Islet precursor cell (in vitro differentiated cells): ENCODE measurements at regions not wholly inside any gene's neighbourhood (a gene's known extent, or its start where the extent isn't known, plus 50 kb on each side); places are given as distances from the start of the nearest gene placed in this dataset.
A peak's percentile ranks its signal among the peaks of the same experiment; 100 is the strongest.
"Not testable (repeated sequence)": the region's sequence is repeated elsewhere in the genome, so short reads cannot be mapped to it uniquely, and the experiment has no call there.

ENCODE experiments used
- DNase-seq: peaks from one replicate; pipeline ENCODE4 v3.0.0-alpha.2; 2018

DNA sequence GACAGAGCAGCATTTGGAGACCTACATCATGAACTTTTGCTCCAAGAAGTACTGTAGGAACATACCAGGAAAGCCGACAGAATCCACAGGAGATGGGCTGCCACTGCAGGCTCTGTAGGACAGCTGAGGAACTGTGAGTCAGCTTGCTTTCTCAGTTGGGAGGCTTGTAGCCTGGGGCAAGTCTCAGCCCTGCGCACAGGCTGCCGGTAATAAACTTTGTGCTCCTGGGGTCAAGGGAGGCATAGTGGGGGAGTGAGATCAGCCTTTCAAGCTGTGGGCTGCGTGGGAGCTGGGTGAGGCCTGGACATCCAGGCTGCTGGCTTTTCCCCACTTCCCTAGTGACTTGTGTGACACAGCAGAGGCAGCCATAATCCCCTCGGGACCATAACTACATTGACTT lies 718.0 kb upstream of the CDH10 start:
- peak; percentile 95 for DNase-seq

DNA sequence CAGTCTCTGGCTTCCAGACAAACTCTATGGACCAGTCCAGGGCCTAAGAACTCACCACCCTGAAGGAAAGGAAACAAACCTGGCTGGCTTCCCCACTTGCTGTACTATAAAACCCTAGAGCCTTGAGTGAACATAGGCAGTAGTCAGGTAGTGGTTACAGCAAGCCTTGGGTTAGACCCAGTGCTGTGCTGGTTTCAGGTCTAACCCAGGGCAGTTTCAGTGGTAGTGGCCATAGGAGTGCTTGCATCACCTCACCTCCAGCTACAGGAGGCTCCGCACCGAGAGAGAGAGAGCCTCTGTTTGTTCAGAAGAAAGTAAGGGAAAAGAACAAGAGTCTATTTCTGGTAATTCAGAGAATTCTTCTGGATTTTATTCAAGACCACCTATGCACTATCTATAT lies 714.1 kb upstream of the CDH10 start:
- no peak for DNase-seq

DNA sequence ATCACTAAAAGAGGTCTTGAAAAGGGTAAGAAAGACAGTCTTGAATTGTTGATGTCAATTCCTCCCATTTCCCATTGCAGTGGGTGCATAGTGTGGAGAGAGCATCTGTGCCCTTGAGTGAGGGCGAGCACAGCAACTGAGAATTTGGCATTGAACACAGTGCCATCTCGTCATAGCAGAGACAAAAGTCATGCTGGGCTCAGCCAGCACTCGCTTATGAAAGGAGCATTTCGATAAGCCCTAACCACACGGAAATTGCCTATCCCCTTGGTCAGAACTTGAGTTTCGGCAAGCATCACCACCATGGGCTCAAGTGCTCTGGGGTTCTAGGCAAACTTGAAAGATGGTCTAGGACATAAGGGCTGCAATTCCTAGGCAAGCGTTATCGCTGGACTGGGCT lies 712.8 kb upstream of the CDH10 start:
- no peak for DNase-seq

DNA sequence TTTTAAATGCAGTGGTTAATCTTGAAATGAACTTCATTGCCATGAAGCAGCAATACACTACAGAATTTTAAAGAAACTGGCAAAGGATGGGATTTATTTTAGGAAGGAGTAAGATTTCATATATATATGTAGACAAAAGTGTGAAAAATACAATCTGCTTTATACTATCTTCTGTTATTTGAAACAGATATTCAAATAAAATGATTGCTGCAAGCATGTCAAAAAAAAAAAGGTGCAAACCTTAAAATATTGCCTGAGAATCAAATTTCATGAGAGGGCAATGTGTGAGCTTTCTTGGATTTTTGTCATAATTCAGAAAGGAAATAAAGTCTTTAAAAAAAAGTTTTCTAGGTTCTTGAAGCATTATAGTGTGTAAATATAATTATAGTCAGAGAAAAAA lies 705.0 kb upstream of the CDH10 start:
- DNase-seq, result no peak

DNA sequence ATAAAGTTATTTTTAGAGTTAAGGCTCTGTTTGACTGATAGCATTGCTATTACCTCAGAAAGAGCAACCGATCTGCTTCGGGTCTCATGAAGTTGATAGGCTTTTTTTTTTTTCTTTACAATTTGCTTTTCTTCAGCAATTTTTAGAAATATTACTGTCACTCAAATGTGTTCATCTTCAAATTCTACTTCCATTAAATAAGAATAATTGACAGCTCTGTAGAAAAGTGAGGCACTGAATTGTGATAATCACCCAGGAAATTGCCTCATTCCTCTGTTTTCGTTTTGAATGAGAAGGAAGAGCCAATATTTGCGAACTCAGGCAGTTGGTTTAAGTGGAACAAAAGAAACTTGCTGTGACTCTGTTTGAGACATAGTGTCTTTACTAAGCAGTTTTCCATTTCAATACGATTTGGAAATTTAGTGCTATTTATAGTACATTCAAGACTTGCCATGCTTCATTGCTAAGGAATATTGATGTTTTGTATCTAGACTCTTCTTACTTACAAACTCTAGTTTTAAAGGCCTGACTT lies 700.5 kb upstream of the CDH10 start:
- no peak for DNase-seq

DNA sequence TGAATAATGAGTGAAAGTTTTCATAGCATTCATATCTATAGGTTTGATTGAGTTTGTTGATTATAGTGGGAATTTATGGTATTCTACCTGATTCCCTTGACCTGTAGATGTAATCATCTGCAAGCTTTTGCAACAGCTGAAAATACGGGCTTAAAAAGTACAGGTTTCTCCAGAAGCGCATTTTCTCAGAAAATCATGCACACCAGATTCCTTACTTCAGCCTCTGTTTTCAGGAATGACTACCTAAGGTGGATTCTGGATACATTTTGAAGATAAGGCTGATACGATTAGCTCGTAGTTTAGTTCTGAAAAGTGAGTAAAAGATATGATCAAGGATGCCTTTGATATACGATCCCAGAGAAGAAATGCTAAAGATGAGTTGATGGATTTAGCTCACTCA lies 694.8 kb upstream of the CDH10 start:
- DNase-seq, result no peak

DNA sequence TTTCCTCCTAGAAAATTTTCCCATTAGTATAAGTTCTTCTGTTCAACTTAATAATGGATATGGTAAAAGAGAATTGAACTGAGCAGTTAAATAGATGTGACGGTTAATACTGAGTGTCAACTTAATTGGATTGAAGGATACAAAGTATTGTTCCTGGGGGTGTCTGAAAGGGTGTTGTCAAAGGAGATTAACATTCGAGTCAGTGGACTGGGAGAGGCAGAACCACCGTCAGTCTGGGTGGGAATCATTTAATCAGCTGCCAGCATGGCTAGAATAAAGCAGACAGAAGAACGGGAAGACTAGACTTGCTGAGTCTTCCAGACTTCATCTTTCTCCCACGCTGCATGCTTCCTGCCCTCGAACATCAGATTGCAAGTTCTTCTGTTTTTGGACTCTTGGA lies 689.6 kb upstream of the CDH10 start:
- DNase-seq, result no peak

DNA sequence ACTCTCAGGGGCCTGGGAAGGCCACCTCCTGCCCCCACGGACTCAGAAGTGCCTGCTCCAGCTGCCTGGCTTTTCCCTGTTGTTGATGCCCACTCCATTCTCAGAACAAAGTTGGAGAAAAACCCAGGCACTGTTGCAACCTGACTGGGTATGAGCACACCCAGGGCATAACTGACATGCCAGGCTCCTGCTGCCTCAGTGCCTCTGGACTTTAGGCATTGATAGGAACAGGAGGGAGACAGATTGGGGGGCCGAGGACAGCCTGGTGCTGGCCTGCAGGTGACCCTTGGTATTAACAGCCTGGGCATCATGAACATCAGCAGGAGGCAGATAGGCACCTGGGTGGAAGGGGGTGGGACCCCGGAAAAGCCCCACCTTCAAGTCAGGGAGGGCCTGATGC lies 685.9 kb upstream of the CDH10 start:
- DNase-seq, result no peak

DNA sequence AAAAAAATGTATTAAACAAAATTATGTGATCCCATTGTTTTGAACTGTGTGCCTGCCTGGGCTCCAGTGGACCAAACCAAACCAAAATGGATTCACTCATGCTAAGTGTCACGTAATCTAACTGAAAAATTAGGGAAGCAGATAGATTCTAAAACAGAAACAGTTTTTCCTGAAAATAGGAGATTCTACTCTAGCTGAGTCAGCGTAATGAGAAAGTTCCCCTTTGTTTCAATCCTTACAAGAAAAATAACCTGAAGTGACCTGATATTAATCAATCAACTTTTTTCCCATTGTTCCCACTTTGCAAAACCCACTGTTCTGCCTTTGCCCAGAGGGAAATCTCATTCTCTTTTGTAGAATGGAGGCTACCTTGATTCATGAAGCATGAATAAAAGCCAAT lies 682.4 kb upstream of the CDH10 start:
- no peak for DNase-seq

DNA sequence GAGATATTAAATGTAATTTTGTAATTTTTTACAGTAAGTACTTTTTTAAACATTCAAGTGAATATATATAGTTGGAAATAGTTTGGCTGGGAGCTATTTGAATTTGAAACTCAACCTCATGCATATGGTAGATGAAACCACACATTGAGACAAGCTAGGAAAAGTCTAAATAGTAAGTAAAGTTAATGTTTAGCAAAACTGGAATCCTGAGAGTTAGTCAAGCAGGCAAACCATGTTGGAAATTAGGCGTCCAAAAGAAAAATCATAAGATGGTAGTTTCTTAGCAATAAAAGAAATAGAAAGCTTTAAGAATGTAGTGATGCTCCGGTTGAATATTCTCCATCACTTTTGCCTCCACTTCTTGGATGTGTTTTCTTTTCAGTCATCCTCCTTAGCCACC lies 657.1 kb upstream of the CDH10 start:
- no peak for DNase-seq

DNA sequence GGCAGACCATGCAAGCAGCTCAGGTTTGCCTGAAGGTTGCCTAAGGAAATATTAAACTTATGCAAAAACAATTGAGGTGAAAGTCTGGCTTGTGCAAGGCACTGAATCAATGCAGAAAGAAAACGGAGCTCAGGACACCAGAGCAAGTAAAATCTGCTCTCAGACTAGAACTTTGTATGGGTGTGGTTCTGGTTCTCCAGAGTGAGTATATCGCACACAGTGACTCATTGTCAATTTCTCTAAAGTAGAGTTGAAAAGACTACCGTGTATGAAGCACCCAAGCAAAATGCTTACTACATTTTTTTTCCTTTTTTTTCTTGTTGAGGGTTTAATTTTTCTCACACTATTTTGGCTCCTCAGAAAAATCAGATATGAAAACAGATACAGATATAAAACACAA lies 650.3 kb upstream of the CDH10 start:
- DNase-seq, result no peak

DNA sequence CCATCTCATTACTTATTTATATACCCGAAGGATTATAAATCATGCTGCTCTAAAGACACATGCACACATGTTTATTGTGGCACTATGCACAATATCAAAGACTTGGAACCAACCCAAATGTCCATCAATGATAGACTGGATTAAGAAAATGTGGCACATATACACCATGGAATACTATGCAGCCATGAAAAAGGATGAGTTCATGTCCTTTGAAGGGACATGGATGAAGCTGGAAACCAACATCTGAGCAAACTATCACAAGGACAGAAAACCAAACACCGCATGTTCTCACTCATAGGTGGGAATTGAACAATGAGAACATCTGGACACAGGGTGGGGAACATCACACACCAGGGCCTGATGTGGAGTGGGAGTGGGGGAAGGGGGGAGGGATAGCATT lies 645.0 kb upstream of the CDH10 start:
- not testable (repeated sequence) for DNase-seq

DNA sequence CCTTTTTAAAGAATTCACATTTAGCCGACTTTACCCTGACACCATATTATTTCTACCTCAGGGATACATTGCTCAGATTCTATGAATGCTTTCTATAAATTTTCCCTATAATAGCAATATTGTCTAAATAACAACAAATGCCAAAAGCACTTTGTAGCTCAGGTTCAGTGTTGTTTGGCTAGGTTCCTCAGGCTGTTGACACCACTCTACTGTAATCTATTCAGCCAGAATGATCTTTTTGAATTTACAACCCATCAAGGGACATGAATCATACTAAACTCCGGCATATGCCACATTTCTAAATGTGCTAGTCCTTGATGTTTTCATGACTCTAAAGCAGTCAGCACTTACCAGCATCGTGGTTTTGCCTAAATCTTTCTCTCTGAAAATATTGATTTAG lies 641.5 kb upstream of the CDH10 start:
- DNase-seq, result no peak

DNA sequence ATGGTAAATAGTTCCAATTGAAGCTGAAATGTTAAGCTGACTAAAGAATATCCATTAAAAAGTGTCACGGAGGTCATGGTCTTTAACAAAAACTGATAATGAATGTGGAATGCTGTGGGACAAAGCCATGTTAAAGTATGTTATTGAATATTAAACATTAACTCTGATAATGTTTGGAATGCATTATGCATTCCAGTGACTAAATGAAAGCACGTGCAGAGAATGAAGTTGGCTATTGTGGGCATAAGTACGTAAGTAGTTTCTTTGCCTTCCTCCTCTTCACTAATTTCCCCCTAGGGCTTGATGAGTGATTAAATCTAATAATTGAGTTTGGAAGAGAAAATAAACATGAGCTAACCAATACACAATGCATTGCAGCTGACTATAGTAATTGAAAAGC lies 640.4 kb upstream of the CDH10 start:
- no peak for DNase-seq

DNA sequence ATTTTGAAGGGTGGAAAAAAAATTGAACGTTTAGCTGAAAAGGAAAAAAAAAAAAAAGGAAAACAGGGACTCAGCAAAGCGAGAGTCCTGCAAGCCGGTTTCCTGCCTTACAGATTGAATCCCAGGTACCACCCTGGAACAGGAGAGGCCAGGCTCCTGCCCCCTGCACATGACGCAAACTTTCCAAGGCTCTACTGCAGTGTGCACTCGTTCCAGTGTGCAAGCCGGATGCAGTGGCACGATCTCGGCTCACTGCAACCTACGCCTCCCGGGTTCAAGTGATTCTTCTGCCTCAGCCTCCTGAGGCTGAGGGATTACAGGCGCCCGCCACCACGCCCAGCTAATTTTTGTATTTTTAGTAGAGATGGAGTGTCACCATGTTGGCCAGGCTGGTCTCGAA lies 618.7 kb upstream of the CDH10 start:
- not testable (repeated sequence) for DNase-seq

DNA sequence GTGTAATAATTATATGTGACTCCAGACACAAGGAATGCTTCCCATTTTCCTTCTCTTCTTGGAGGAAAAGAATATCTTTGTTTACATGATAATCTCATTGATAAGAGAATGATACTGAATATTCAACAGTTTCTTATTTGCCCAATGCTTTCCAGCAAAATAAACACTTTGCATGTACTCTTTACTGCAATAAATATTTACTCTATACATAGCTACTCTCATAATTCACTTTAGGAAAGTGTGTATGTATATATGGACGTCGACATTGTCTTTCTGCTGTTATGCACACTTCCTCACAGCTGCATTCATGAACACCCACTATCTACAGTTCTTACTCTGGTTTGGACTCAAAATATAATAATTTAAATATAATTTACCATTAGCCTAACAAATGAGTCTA lies 617.4 kb upstream of the CDH10 start:
- no peak for DNase-seq

DNA sequence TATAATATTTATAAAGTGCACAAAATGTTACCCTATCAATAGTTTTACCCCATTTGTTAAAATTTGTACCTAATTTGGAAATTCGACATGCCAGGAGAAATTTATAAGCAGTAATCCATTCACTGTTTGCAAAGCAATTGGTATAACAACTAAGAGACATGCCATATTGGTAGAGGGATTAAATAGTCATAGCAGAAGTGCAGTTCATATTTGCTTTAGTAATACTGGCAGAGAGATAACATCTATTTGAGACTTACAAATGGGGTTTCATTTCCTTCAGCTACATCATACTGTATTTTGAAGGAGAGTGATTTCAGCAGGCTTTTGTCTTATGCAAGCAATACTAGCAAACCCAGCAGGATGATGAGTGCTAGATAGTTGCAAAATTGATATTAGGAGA lies 610.4 kb upstream of the CDH10 start:
- no peak for DNase-seq

DNA sequence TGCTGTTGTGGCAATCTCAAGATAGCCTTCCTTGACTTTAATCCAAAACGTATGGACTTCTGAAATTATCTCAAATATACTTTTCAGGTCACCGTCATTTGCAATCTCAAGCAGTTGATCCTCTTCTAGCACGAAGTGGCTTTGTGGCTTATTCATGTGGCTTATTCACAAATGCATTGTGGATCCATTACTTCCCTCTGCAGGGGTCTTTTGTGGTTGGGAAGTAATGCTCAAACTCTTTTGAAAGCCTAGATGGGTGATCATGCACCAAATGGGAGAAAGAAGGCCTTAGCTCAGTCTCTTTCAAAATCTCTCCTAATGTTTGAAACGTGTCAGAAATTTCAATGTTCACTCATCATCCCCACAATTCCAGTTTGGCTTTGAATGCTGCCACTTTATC lies 597.2 kb upstream of the CDH10 start:
- no peak for DNase-seq

DNA sequence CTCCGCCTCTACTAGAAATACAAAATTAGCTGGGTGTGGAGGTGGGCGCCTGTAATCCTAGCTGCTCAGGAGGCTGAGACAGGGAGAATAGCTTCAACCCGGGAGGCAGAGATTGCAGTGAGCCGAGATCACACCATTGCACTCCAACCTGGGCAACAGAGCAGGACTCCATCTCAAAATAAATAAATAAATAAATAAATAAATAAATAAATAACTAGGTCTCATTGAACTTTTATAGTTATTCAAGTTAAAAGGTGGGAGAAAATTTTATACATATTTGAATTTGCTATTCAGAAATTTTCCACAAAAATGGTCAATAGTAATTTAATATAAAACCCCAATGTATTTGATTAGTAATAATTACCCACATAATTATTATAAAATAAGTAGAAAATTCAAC lies 593.9 kb upstream of the CDH10 start:
- DNase-seq, result not testable (repeated sequence)

DNA sequence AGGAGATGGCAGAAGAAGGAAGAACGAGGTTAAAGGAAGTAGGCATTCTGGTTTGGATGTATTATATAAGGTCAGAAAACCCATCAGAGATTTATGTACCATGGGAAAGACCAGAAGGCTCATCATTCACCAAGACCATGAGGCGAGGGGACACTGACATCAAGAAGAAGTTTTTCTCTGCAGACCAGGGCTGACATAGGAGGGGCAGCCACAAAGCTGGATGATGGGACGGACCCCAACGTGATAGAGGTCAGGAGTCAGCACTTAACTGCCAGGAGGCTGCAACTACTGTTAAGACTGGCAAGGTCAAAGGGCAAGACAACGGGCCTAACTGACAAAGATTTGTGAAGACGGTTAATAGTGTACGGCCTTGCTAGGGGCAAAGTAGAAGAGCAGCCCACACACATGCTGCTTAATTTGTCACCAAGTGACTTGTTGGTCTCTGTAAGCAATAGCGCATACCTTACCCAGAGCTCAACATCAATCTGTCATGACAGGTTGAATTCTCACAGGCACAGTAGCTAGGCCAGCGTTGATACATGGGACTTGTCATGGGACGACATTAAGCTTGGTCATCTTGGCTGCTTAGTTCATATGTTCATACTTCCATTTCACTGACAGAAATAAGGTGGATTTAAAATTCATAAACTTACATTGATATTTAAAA lies 579.7 kb upstream of the CDH10 start:
- DNase-seq, result no peak

DNA sequence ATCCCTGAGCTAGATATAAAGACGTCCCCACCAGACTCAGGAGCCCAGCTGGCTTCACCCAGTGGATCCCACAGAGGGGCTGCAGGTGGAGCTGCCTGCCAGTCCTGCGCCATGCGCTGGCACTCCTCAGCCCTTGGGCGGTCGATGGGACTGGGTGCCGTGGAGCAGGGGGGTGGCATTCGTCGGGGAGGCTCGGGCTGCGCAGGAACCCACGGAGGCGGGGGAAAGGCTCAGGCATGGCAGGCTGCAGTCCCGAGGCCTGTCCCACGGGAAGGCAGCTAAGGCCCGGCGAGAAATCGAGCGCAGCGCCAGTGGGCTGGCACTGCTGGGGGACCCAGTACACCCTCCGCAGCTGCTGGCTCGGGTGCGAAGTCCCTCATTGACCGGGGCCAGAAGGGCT lies 555.1 kb upstream of the CDH10 start:
- DNase-seq, result not testable (repeated sequence)

DNA sequence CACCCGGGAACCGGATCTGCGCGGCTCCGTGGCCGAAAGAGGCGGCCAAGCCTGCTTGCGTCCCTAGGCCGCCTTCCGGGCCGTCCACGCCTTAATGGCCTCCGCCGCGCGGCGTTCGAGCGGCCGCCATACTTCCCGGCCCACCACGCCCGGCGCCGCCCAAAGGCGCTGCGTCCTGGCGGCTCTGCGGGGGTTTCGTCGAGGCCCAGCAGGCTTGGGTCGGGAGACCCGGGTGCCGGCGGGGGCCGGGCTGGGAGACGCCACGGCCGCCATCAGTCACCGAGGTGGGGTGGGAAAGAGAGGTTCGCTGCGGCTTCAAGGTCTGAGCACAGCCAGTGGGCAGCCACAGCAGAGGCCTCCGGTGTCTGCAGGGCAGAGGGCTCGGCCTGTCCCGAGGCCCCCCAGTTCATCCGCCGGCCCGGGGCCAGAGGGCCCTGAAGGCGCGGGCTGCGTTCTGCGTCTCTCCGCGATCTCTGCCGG lies 545.8 kb upstream of the CDH10 start:
- DNase-seq, result no peak

DNA sequence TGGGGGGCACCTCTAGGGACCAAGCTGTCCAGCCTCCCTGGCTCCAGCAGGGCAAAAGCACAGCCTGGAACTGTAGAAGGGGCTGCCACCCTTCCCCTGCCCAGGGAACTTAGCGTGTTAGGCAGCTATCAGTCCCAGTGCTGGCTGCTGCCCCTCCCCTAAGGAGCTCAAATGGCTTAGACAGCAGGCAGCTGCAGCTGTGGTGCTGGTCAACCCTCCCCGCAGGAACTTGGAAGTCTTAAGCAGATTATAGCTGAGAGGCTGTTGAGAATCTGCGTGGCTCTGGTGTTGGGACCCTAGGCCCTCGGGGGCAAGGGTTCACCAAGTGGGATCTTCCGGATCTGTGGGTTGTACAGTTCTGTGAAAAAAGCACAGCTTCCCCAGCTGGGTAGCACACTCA lies 536.5 kb upstream of the CDH10 start:
- DNase-seq, result peak; percentile 51

DNA sequence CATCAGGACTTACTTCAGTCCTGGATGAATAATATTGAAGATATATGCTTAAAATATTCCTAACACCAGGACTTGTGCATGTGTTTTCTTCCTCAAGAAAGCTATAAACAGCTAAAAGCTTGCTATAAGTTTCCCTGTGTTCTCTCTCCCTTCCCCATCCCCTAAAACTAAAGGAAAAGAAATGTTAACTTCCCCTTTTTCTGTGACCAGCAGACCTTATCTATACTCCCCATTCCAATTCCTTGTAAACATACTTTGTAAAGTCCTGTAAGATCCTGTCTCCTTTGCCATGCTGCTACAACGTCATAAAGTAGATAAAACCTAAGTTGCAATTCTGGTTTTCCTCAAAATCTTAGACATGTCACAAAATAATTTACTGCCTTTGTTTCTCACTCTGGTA lies 517.8 kb upstream of the CDH10 start:
- DNase-seq, result not testable (repeated sequence)

DNA sequence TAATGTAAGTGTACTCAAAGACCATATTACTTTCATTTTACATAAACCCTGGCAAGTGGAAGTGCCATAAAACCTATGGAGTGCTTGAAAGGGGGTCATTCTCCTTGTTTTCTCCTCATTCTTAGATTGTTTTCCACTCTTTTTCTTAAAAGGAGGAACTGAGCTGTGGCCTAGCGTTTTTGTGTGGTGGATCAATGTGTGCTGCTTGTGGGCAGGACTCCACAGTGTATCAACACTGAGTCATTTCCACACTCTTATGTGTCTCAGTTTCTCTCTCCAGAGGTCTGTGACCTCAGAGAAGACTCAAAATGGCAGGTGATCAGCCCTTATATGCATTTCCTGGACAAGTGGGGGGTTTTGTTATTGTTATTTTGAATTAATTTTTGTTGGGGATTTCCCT lies 516.1 kb upstream of the CDH10 start:
- no peak for DNase-seq
